Lung (tissue), 11 donors: ENCODE measurements at regions not wholly inside any gene's neighbourhood (a gene's known extent, or its start where the extent isn't known, plus 50 kb on each side); places are given as distances from the start of the nearest gene placed in this dataset.

ENCODE experiments used
- ATAC-seq: fragments of 200-7000 bp; cut with Tn5 transposase; one replicate; pipeline ENCODE4 v1.9.1; 2020; ENCODE audit warnings: moderate number of reproducible peaks; ENCODE audit not compliant: insufficient read depth, low FRiP score
- DNase-seq, 3 donors: peaks; one replicate each; pipeline ENCODE4 v3.0.0-alpha.2; 2013 to 2017
- H3K27ac ChIP-seq, 2 donors: one replicate each; pipeline ENCODE4 v1.5.1; 2013; ENCODE audit warnings: mild to moderate bottlenecking in 2 of 2, moderate library complexity in 2 of 2, control low read depth in 1 of 2, inconsistent platforms in 1 of 2, low read depth in 1 of 2, low read length in 1 of 2
- H3K27me3 ChIP-seq, 3 donors: one replicate each; pipeline ENCODE4 v1.5.1; 2013; ENCODE audit warnings: low read length in 2 of 3; ENCODE audit not compliant: control insufficient read depth in 3 of 3, insufficient read depth in 3 of 3
- H3K36me3 ChIP-seq, 4 donors: one replicate each; pipeline ENCODE4 v1.5.1; 2013; ENCODE audit warnings: low read length in 4 of 4, mild to moderate bottlenecking in 1 of 4, moderate library complexity in 1 of 4; ENCODE audit not compliant: control insufficient read depth in 4 of 4, insufficient read depth in 4 of 4
- H3K4me1 ChIP-seq, 5 donors: one replicate each; pipeline ENCODE4 v1.5.1; 2013; ENCODE audit warnings: low read length in 5 of 5, mild to moderate bottlenecking in 2 of 5, moderate library complexity in 1 of 5; ENCODE audit not compliant: control insufficient read depth in 5 of 5, insufficient read depth in 5 of 5
- H3K4me3 ChIP-seq: one replicate; pipeline ENCODE4 v1.5.1; 2013; ENCODE audit warnings: mild to moderate bottlenecking, control low read depth, moderate library complexity
- H3K9ac ChIP-seq, 2 donors: one replicate each; pipeline ENCODE4 v1.5.1; 2013; ENCODE audit warnings: low read length in 2 of 2, control low read depth in 1 of 2; ENCODE audit not compliant: insufficient read depth in 1 of 2
- H3K9me3 ChIP-seq, 4 donors: one replicate each; pipeline ENCODE4 v1.5.1; 2013; ENCODE audit warnings: low read length in 3 of 4, mild to moderate bottlenecking in 1 of 4, moderate library complexity in 1 of 4; ENCODE audit not compliant: control insufficient read depth in 4 of 4, insufficient read depth in 3 of 4
- CTCF ChIP-seq: IDR thresholded peaks from 2 replicates; pipeline ENCODE4 v1.5.1; 2012; ENCODE audit warnings: mild to moderate bottlenecking; ENCODE audit errors: control extremely low read depth, extremely low read depth
- WGBS, 2 donors: extraction: QIAGEN DNeasy Blood & Tissue Kit; methylation state at CpG; one replicate each; pipeline ENCODE4 v1.1.7; 2013; 5-methylcytosine and 5-hydroxymethylcytosine counted together
- donor health status: control.
- donor health status: control.
- donor health status: Bipolar disorder and iron deficiency.
- donor health status: healthy.
- donor health status: DM: yes; HTN: yes; CAD: no.

GRCh38 chr1:238664139-238664538 is 722.2 kb upstream of the CHRM3 start:
- Histone ChIP-seq H3K4me1 (no peaks in the 10 kb centered on the region), H3K9me3 (peaks cover 0 to 6% (median 0%) of the 10 kb centered on the region in 4 donors), H3K27me3 (no peaks in the 10 kb centered on the region), H3K4me3 (no peak overlapping the region), H3K36me3 (no peaks in the 10 kb centered on the region), H3K9ac (no peak overlapping the region), H3K27ac (no peak overlapping the region)
- 54 to 56% methylated on average over 2 of the region's 2 CpGs for WGBS, 2 donors
- TF ChIP-seq CTCF = no peak
- ATAC-seq (no peak), DNase-seq (no peak)

- Histone ChIP-seq H3K9ac (no peak overlapping the region), H3K4me3 (no peak overlapping the region), H3K36me3 (no peaks in the 10 kb centered on the region), H3K27me3 (no peaks in the 10 kb centered on the region), H3K9me3 (peaks cover 0 to 6% (median 0%) of the 10 kb centered on the region in 4 donors), H3K27ac (no peak overlapping the region), H3K4me1 (no peaks in the 10 kb centered on the region)
- no peak for TF ChIP-seq CTCF
- DNase-seq = no peak
- ATAC-seq = no peak
- 65 to 67% methylated on average over 1 of the region's 1 CpG for WGBS, 2 donors
Observed at GRCh38 chr1:238660849-238661248, 725.5 kb upstream of the CHRM3 start.

GRCh38 chr1:238658763-238659162 is 727.6 kb upstream of the CHRM3 start:
- no peak for TF ChIP-seq CTCF
- H3K4me1 ChIP-seq = no peaks in the 10 kb centered on the region
- no peak overlapping the region for H3K4me3 ChIP-seq
- DNase-seq (no peak), ATAC-seq (no peak)
- H3K9ac ChIP-seq = no peak overlapping the region
- no peaks in the 10 kb centered on the region for H3K27me3 ChIP-seq
- H3K36me3 ChIP-seq = no peaks in the 10 kb centered on the region
- H3K9me3 ChIP-seq = peaks cover 0 to 6% (median 0%) of the 10 kb centered on the region in 4 donors
- H3K27ac ChIP-seq = no peak overlapping the region
- WGBS, 2 donors = 59 to 63% methylated on average over 1 of the region's 1 CpG

- 82 to 93% methylated on average over 4 of the region's 4 CpGs for WGBS, 2 donors
- Histone ChIP-seq H3K27me3 (no peaks in the 10 kb centered on the region), H3K9ac (no peak overlapping the region), H3K4me1 (no peaks in the 10 kb centered on the region), H3K27ac (no peak overlapping the region), H3K9me3 (no peaks in the 10 kb centered on the region), H3K4me3 (no peak overlapping the region), H3K36me3 (no peaks in the 10 kb centered on the region)
- no peak for DNase-seq
- no peak for TF ChIP-seq CTCF
- ATAC-seq = no peak
Observed at GRCh38 chr1:238653693-238654321, 732.6 kb upstream of the CHRM3 start.
